ENCODE measurements at regions not wholly inside any gene's neighbourhood (a gene's known extent, or its start where the extent isn't known, plus 50 kb on each side); places are given as distances from the start of the nearest gene placed in this dataset.

- TF ChIP-seq CTCF (IDR thresholded peaks at IDR 0.05) (no peak), EP300 (IDR thresholded peaks at IDR 0.05) (no peak)
These were observed 422.8 kb downstream of the EPM2A start for GRCh38 chr6:145312481-145312880.
